ENCODE measurements at regions not wholly inside any gene's neighbourhood (a gene's known extent, or its start where the extent isn't known, plus 50 kb on each side); places are given as distances from the start of the nearest gene placed in this dataset.

DNA sequence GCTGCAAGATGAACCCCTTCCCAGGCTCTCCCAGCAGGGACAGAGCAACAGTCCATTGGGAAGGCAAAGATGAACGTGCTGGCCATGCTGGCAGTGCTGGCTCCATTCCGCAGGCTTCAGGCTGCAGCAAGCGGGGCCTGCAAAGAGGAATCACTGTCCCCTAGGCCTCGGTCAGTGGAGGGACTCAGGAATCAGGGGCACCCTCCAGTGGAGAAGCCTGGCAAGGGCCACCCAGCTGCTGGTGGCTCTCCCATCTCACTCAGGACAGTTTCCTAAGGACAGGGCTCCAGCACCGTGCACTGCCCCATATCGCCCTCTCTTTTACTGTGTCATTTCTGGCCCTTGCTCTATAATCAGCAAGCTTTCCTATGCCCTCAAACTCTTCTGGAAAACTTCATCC is 498.6 kb downstream of the EFNB2 start:
- Histone ChIP-seq H3K4me2 (no peak overlapping the region), H3K9me3 (no peaks in the 10 kb centered on the region), H3K4me3 (no peak overlapping the region), H3K9ac (no peak overlapping the region), H3K36me3 (no peaks in the 10 kb centered on the region), H4K20me1 (no peaks in the 10 kb centered on the region), H3K27ac (no peak overlapping the region), H3K27me3 (no peaks in the 10 kb centered on the region), H3K4me1 (no peaks in the 10 kb centered on the region)
- TF ChIP-seq Cebpa-rat (IDR thresholded peaks at IDR 0.05), result no peak

DNA sequence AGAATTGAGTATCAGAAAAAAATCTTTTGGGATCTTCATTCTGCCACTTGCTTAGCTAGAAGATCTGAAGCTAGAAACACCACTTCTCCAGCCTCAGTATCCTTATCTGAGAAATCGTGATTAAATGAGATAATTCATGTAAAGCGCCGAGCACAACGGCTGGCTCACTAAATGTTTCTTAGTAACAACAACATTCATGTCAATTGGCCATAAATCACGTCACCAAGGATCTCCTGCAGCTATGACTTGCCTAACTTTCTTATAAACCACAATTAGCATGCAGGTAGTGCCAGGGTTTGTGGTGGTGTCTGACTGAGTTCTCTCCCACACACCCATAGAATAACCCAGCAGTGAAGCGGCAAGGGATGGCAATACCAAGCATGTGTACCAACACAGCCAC is 501.3 kb downstream of the EFNB2 start:
- H4K20me1 ChIP-seq, result no peaks in the 10 kb centered on the region
- TF ChIP-seq Cebpa-rat (IDR thresholded peaks at IDR 0.05), result no peak
- no peak overlapping the region for H3K27ac ChIP-seq
- H3K27me3 ChIP-seq, result no peaks in the 10 kb centered on the region
- no peaks in the 10 kb centered on the region for H3K4me1 ChIP-seq
- no peak overlapping the region for H3K4me3 ChIP-seq
- H3K4me2 ChIP-seq, result no peak overlapping the region
- H3K9ac ChIP-seq, result no peak overlapping the region
- no peaks in the 10 kb centered on the region for H3K9me3 ChIP-seq
- no peaks in the 10 kb centered on the region for H3K36me3 ChIP-seq

DNA sequence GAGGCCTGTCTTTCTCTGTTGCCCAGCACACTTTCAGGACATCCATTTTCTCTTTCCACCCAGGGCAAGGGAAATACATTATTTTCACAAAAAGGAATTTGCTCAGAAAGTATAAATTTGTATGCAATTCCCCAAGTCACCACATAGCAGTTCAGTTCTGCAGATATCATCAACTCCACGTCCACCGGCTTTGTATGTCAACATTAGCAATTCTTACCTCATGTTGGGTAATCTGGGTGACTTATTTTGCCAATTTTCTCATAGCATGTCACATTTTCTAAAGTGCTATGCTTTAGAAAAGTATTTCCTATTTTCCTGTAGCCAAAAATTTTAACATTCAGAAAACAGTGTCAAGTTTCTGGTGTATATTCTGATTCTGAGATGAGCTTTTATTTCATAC is 501.8 kb downstream of the EFNB2 start:
- no peaks in the 10 kb centered on the region for H3K4me1 ChIP-seq
- H3K27ac ChIP-seq, result no peak overlapping the region
- no peak overlapping the region for H3K4me2 ChIP-seq
- no peak overlapping the region for H3K4me3 ChIP-seq
- no peaks in the 10 kb centered on the region for H4K20me1 ChIP-seq
- H3K27me3 ChIP-seq, result no peaks in the 10 kb centered on the region
- H3K36me3 ChIP-seq, result no peaks in the 10 kb centered on the region
- no peak overlapping the region for H3K9ac ChIP-seq
- no peak for TF ChIP-seq Cebpa-rat (IDR thresholded peaks at IDR 0.05)
- H3K9me3 ChIP-seq, result no peaks in the 10 kb centered on the region

DNA sequence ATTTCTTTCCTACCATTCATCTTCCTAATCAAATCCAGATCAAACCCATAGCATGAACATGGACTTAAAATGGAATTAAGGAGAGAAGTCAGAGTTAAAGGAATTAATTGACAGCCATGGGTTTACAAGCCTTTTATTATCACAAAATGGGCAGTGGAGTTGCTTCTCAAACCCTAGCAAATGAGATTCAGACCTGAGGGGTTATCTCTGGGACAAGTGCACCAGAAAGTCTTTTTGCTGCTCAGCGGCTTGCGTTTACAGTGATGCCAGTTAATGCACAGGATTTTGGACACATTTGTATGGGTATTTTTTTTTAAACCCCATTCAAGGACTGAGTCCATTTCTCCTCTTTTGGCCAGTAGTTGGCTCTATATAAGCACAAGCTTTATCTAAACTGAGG is 503.0 kb downstream of the EFNB2 start:
- H4K20me1 ChIP-seq, result no peaks in the 10 kb centered on the region
- TF ChIP-seq Cebpa-rat (IDR thresholded peaks at IDR 0.05), result no peak
- no peak overlapping the region for H3K27ac ChIP-seq
- H3K9me3 ChIP-seq, result no peaks in the 10 kb centered on the region
- no peaks in the 10 kb centered on the region for H3K27me3 ChIP-seq
- no peaks in the 10 kb centered on the region for H3K4me1 ChIP-seq
- no peak overlapping the region for H3K4me3 ChIP-seq
- H3K4me2 ChIP-seq, result no peak overlapping the region
- H3K9ac ChIP-seq, result no peak overlapping the region
- H3K36me3 ChIP-seq, result no peaks in the 10 kb centered on the region

DNA sequence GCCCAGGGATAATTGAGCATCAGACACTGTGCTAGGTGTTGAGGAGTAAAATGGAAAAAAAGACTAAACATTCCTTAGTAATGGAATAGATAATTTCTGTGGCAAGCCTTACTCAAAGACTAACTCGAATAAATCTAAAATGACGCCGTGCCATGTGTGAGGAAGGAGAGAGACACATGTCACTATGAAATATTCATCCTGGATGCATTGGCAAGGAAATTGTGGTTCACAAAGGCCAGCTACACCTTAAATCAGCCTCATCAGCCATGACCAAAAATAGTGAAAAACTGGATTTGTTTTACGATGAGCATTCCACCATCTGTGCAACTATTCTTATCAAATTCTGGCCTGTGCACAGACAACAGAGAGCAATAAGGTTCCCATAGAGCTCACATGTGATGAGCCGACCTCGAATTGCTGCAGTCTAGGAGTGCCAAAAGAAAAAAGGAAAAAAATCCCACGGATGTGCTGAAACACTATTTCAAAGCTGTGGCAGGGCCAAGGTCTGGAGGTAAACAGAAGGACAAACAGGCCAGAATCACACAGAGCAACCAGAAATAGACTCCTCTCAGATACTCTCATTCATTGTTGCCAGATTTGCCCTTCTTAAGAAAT is 505.7 kb downstream of the EFNB2 start:
- no peaks in the 10 kb centered on the region for H3K4me1 ChIP-seq
- H4K20me1 ChIP-seq, result no peaks in the 10 kb centered on the region
- no peak for TF ChIP-seq Cebpa-rat (IDR thresholded peaks at IDR 0.05)
- H3K4me2 ChIP-seq, result no peak overlapping the region
- H3K9me3 ChIP-seq, result no peaks in the 10 kb centered on the region
- H3K27me3 ChIP-seq, result no peaks in the 10 kb centered on the region
- no peaks in the 10 kb centered on the region for H3K36me3 ChIP-seq
- no peak overlapping the region for H3K9ac ChIP-seq
- H3K27ac ChIP-seq, result no peak overlapping the region
- no peak overlapping the region for H3K4me3 ChIP-seq

DNA sequence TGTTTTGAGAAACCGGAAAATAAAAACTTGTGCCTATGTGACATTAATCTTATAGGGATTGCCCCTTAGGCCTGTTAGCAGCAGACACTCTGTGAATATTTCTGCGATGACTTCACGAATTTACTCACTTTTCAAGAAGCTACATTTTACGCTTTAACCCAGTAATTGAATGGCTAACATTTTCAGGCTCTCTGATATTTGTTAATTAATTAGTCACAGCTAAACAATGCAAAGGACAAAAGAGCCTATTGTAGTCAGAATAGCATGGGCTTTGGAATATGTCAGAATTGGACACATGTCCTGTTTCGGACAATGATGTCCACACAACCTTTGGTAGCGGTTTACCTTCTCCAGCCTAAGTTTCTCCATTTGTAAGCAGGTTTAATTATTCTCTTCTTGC is 506.6 kb downstream of the EFNB2 start:
- no peaks in the 10 kb centered on the region for H3K4me1 ChIP-seq
- no peaks in the 10 kb centered on the region for H4K20me1 ChIP-seq
- no peak overlapping the region for H3K27ac ChIP-seq
- no peaks in the 10 kb centered on the region for H3K36me3 ChIP-seq
- no peak for TF ChIP-seq Cebpa-rat (IDR thresholded peaks at IDR 0.05)
- no peak overlapping the region for H3K9ac ChIP-seq
- no peak overlapping the region for H3K4me3 ChIP-seq
- H3K27me3 ChIP-seq, result no peaks in the 10 kb centered on the region
- no peaks in the 10 kb centered on the region for H3K9me3 ChIP-seq
- H3K4me2 ChIP-seq, result no peak overlapping the region

DNA sequence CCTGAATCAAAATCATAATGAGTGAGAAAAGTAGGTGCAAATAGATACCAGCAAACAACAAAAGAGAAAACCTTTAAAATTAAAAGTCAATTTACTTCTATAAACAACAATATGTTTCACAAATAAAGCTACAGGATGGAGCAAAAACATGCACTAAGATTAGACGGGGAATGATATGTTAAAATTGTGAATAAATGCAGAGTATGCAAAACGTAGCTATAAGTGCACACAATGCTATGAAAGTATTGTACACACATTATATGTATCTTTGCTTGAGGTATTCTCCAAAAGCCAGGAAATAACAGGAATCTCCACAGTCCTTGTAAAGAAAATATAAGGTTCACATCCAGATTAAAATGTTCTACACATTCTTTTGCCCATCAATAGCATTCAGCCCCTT is 523.9 kb downstream of the EFNB2 start:
- H3K36me3 ChIP-seq, result no peaks in the 10 kb centered on the region
- H3K9ac ChIP-seq, result no peak overlapping the region
- H3K4me2 ChIP-seq, result no peak overlapping the region
- no peak overlapping the region for H3K27ac ChIP-seq
- no peaks in the 10 kb centered on the region for H3K9me3 ChIP-seq
- H3K4me3 ChIP-seq, result no peak overlapping the region
- H3K27me3 ChIP-seq, result no peaks in the 10 kb centered on the region
- H4K20me1 ChIP-seq, result no peaks in the 10 kb centered on the region
- TF ChIP-seq Cebpa-rat (IDR thresholded peaks at IDR 0.05), result no peak
- no peaks in the 10 kb centered on the region for H3K4me1 ChIP-seq

DNA sequence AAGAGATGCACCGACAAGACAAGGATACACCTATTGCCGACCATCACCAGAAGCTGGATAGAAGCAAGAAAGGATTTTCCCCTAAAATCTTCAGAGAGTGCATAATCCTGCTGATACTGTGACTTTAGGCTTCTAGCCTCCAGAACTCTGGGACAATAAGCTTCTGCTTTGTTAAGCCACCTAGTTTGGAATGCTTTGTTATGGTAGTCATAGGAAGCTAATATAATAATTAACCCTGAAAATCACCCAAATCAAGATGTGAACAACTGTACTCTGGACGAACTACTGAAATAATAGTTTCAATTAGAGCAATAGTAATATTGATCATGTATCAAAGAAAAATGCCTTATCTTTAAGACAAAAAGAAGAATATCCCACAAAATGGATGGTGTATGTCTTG is 524.6 kb downstream of the EFNB2 start:
- Histone ChIP-seq H4K20me1 (no peaks in the 10 kb centered on the region), H3K4me1 (no peaks in the 10 kb centered on the region), H3K36me3 (no peaks in the 10 kb centered on the region), H3K4me2 (no peak overlapping the region), H3K9me3 (no peaks in the 10 kb centered on the region), H3K9ac (no peak overlapping the region), H3K27me3 (no peaks in the 10 kb centered on the region), H3K27ac (no peak overlapping the region), H3K4me3 (no peak overlapping the region)
- TF ChIP-seq Cebpa-rat (IDR thresholded peaks at IDR 0.05), result no peak

DNA sequence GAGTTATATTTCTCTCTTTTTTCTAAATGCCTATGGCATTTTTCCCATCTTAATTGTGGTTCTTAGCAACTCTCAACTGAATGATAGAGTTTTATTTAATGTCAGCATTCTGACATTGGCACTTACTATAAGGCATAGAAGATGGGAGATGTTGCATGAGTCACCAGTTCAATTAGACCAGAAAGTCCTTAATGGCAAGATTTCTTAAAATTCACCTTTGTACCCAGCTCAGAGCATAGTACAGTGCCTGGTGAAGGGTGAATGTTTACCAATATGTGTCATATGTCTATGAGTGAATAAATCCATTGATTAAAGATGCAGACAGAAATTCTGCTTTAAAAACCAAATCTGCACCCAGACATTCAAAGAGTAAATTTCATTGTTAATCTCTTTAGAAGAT is 526.9 kb downstream of the EFNB2 start:
- Histone ChIP-seq H3K4me1 (no peaks in the 10 kb centered on the region), H4K20me1 (no peaks in the 10 kb centered on the region), H3K9me3 (no peaks in the 10 kb centered on the region)

DNA sequence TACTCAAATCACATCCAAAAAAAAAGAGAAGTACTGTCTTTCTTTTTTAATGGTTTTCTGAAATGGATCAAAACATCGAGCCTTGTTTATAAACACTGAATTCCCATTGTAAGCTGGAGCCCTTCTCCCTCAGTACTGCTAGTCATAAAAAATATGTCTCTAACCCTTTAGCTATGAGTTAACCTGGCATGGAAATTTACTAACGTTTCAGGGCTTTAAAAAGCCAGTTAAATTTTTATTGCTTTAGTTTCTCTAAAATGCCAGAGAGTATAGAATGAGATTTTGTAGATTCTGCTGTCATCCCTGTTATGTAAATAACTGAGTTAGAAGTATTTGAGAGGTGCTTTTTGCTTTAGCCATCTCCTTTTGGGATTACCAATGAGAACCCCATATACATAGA is 528.3 kb downstream of the EFNB2 start:
- H3K4me1 ChIP-seq, result no peaks in the 10 kb centered on the region
- no peak overlapping the region for H3K4me3 ChIP-seq
- H3K27ac ChIP-seq, result no peak overlapping the region
- H3K4me2 ChIP-seq, result no peak overlapping the region
- H3K27me3 ChIP-seq, result no peaks in the 10 kb centered on the region
- no peaks in the 10 kb centered on the region for H4K20me1 ChIP-seq
- H3K36me3 ChIP-seq, result no peaks in the 10 kb centered on the region
- no peak overlapping the region for H3K9ac ChIP-seq
- TF ChIP-seq Cebpa-rat (IDR thresholded peaks at IDR 0.05), result no peak
- no peaks in the 10 kb centered on the region for H3K9me3 ChIP-seq

More for the DNA sequence above, 526.9 kb downstream of the EFNB2 start:
- no peaks in the 10 kb centered on the region for H3K27me3 ChIP-seq
- no peak overlapping the region for H3K4me2 ChIP-seq
- no peak for TF ChIP-seq Cebpa-rat (IDR thresholded peaks at IDR 0.05)
- H3K9ac ChIP-seq, result no peak overlapping the region
- H3K4me3 ChIP-seq, result no peak overlapping the region
- no peak overlapping the region for H3K27ac ChIP-seq
- no peaks in the 10 kb centered on the region for H3K36me3 ChIP-seq

DNA sequence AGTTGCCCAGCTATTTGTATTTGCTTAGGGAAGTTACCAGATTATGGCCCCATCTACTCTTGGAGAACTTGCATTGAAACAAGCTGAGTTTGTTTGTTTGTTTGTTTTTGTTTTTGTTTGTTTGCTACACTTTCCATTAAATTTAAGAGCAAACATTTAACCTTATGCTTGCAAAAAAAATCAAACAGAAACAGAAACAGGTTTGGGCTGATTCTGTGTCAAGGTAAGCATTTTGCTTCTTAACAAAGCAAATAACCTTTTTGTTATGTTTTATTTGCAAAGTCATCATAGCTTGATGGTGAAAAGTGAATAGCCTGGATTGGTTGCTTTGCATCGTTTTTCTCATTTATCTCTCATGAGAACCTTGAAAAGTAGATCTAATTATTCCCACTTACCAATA is 531.8 kb downstream of the EFNB2 start:
- Histone ChIP-seq H3K36me3 (no peaks in the 10 kb centered on the region), H3K27ac (no peak overlapping the region), H3K4me2 (no peak overlapping the region), H3K4me1 (no peaks in the 10 kb centered on the region), H3K4me3 (no peak overlapping the region), H3K9ac (no peak overlapping the region), H4K20me1 (no peaks in the 10 kb centered on the region), H3K27me3 (no peaks in the 10 kb centered on the region), H3K9me3 (no peaks in the 10 kb centered on the region)
- TF ChIP-seq Cebpa-rat (IDR thresholded peaks at IDR 0.05), result no peak
